Lower leg skin (tissue), 4 donors: ENCODE measurements at regions not wholly inside any gene's neighbourhood (a gene's known extent, or its start where the extent isn't known, plus 50 kb on each side); places are given as distances from the start of the nearest gene placed in this dataset.

Source experiments
- DNase-seq, 2 donors: peaks; one replicate each; pipeline ENCODE4 v3.0.0-alpha.2; 2019; ENCODE audit warnings: low spot score in 2 of 2
- H3K4me3 ChIP-seq: fragments of 200-600 bp; sonication (generic); 2 replicates; pipeline ENCODE4 v1.5.1; 2017; ENCODE audit warnings: mild to moderate bottlenecking, low read depth; ENCODE audit not compliant: poor library complexity, severe bottlenecking
- CTCF ChIP-seq, 3 donors: fragments of 450-650 bp; IDR thresholded peaks; one replicate each; pipeline ENCODE4 v1.5.1; 2016; ENCODE audit warnings: antibody characterized with exemption in 3 of 3, mild to moderate bottlenecking in 3 of 3, moderate library complexity in 2 of 3
- POLR2A ChIP-seq, 2 donors: fragments of 450-650 bp; IDR thresholded peaks; one replicate each; pipeline ENCODE4 v1.6.1; 2016 to 2017; ENCODE audit warnings: antibody characterized with exemption in 2 of 2, mild to moderate bottlenecking in 1 of 2, moderate library complexity in 1 of 2
- WGBS, 2 donors: methylation state at CpG; one replicate each; pipeline ENCODE4 v1.1.5; 2018; 5-methylcytosine and 5-hydroxymethylcytosine counted together
- intact Hi-C: fragments of 100-400 bp; cut with DNase I; formaldehyde crosslinking; loops from one replicate; pipeline ENCODE4 v1.15.0; 2023; ENCODE audit warnings: low total_unique reads

GRCh38 chr20:22385602-22386305, 198.6 kb downstream of the FOXA2 start:
- WGBS, 2 donors = 43 to 52% methylated on average over 7 of the region's 7 CpGs
- intact Hi-C loops = no loop called here
- TF ChIP-seq CTCF (IDR thresholded peaks at IDR 0.05) (no peak), POLR2A (IDR thresholded peaks at IDR 0.05) (no peak)
- H3K4me3 ChIP-seq = no peak overlapping the region
- no peak for DNase-seq

- TF ChIP-seq POLR2A (IDR thresholded peaks at IDR 0.05) = no peak
- no peak for TF ChIP-seq CTCF (IDR thresholded peaks at IDR 0.05)
- H3K4me3 ChIP-seq = no peak overlapping the region
- intact Hi-C loops = no loop called here
- DNase-seq = no peak
- WGBS, 2 donors = 81 to 91% methylated on average over 3 of the region's 3 CpGs
Measured at GRCh38 chr20:22384978-22385377, 199.4 kb downstream of the FOXA2 start.

GRCh38 chr20:22383156-22383555, 201.2 kb downstream of the FOXA2 start:
- intact Hi-C loops = no loop called here
- no peak overlapping the region for H3K4me3 ChIP-seq
- no peak for DNase-seq
- WGBS, 2 donors = 76 to 86% methylated on average over 4 of the region's 4 CpGs
- TF ChIP-seq CTCF (IDR thresholded peaks at IDR 0.05) (no peak), POLR2A (IDR thresholded peaks at IDR 0.05) (no peak)

GRCh38 chr20:22382742-22383141, 201.6 kb downstream of the FOXA2 start:
- intact Hi-C loops = no loop called here
- H3K4me3 ChIP-seq = no peak overlapping the region
- TF ChIP-seq POLR2A (IDR thresholded peaks at IDR 0.05) = no peak
- no peak for TF ChIP-seq CTCF (IDR thresholded peaks at IDR 0.05)
- DNase-seq = no peak
- 66 to 77% methylated on average over 6 of the region's 6 CpGs for WGBS, 2 donors

GRCh38 chr20:22381812-22382416, 202.5 kb downstream of the FOXA2 start:
- 60 to 71% methylated on average over 4 of the region's 4 CpGs for WGBS, 2 donors
- H3K4me3 ChIP-seq = no peak overlapping the region
- no peak for TF ChIP-seq POLR2A (IDR thresholded peaks at IDR 0.05)
- no peak for TF ChIP-seq CTCF (IDR thresholded peaks at IDR 0.05)
- DNase-seq = no peak
- intact Hi-C loops = no loop called here

GRCh38 chr20:22379472-22379871, 204.9 kb downstream of the FOXA2 start:
- TF ChIP-seq POLR2A (IDR thresholded peaks at IDR 0.05) = no peak
- TF ChIP-seq CTCF (IDR thresholded peaks at IDR 0.05) = no peak
- no peak for DNase-seq
- intact Hi-C loops = no loop called here
- no peak overlapping the region for H3K4me3 ChIP-seq
